Common myeloid progenitor, CD34-positive (primary cell): ENCODE measurements at regions not wholly inside any gene's neighbourhood (a gene's known extent, or its start where the extent isn't known, plus 50 kb on each side); places are given as distances from the start of the nearest gene placed in this dataset.

Experiments
- CTCF ChIA-PET: fragments of 350-600 bp; sonication (Branson Sonifier 250); formaldehyde crosslinking; loops from one replicate; lab custom pipeline; 2021; ENCODE audit warnings: antibody characterized with exemption; lab: Charles Lee
- POLR2A ChIA-PET: fragments of 350-600 bp; sonication (Branson Sonifier 250); formaldehyde crosslinking; loops from one replicate; lab custom pipeline; 2021; ENCODE audit warnings: antibody characterized with exemption; lab: Charles Lee
- DNase-seq, 3 donors: peaks; one replicate each; pipeline versions ENCODE4 v3.0.0 to v3.0.0-alpha.2; 2013
- H3K27ac ChIP-seq, 2 experiments: 1 replicate in 1 of 2; 2 replicates in 1 of 2; pipeline ENCODE4 v1.7.0; 2013; ENCODE audit warnings: inconsistent platforms in 2 of 2, low read length in 2 of 2, mild to moderate bottlenecking in 2 of 2, low read depth in 1 of 2, moderate library complexity in 1 of 2; ENCODE audit not compliant: severe bottlenecking in 2 of 2, insufficient read depth in 1 of 2, poor library complexity in 1 of 2
- H3K27me3 ChIP-seq, 5 experiments: replicated peaks in 2 of 5; 1 replicate in 3 of 5; 2 replicates in 2 of 5; pipeline versions ENCODE4 v1.6.1 to v1.7.0; 2013; ENCODE audit warnings: low read length in 4 of 5, mild to moderate bottlenecking in 2 of 5, moderate library complexity in 2 of 5, inconsistent platforms in 1 of 5; ENCODE audit not compliant: insufficient read depth in 5 of 5, control insufficient read depth in 4 of 5
- H3K36me3 ChIP-seq, 4 experiments: 1 replicate in 2 of 4; 2 replicates in 2 of 4; pipeline versions ENCODE4 v1.6.1 to v1.7.0; 2013; ENCODE audit warnings: low read length in 3 of 4, control low read depth in 1 of 4, mild to moderate bottlenecking in 1 of 4; ENCODE audit not compliant: control insufficient read depth in 4 of 4, insufficient read depth in 4 of 4
- H3K4me1 ChIP-seq, 4 experiments: 1 replicate in 3 of 4; 2 replicates in 1 of 4; pipeline versions ENCODE4 v1.6.1 to v1.7.1; 2013; ENCODE audit warnings: low read length in 3 of 4, mild to moderate bottlenecking in 3 of 4, control low read depth in 1 of 4, inconsistent platforms in 1 of 4, moderate library complexity in 1 of 4; ENCODE audit not compliant: control insufficient read depth in 4 of 4, insufficient read depth in 4 of 4; ENCODE audit errors: control extremely low read depth in 1 of 4
- H3K4me3 ChIP-seq, 7 experiments: 1 replicate in 4 of 7; 2 replicates in 3 of 7; pipeline versions ENCODE4 v1.5.1 to v1.7.0; 2013; ENCODE audit warnings: mild to moderate bottlenecking in 7 of 7, low read length in 6 of 7, moderate library complexity in 6 of 7, inconsistent platforms in 2 of 7, low read depth in 2 of 7, control low read depth in 1 of 7; ENCODE audit not compliant: insufficient read depth in 4 of 7, control insufficient read depth in 1 of 7; ENCODE audit errors: extremely low read depth in 1 of 7
- H3K9me3 ChIP-seq, 5 experiments: 1 replicate in 4 of 5; 2 replicates in 1 of 5; pipeline versions ENCODE4 v1.6.1 to v1.7.1; 2013; ENCODE audit warnings: low read length in 4 of 5, mild to moderate bottlenecking in 2 of 5, inconsistent platforms in 1 of 5, low read depth in 1 of 5, moderate library complexity in 1 of 5; ENCODE audit not compliant: control insufficient read depth in 4 of 5, insufficient read depth in 2 of 5; ENCODE audit errors: control extremely low read depth in 1 of 5
- WGBS: methylation state at CpG from one replicate; pipeline ENCODE4 v1.1.5; 2013; ENCODE audit not compliant: insufficient coverage; 5-methylcytosine and 5-hydroxymethylcytosine counted together

DNA sequence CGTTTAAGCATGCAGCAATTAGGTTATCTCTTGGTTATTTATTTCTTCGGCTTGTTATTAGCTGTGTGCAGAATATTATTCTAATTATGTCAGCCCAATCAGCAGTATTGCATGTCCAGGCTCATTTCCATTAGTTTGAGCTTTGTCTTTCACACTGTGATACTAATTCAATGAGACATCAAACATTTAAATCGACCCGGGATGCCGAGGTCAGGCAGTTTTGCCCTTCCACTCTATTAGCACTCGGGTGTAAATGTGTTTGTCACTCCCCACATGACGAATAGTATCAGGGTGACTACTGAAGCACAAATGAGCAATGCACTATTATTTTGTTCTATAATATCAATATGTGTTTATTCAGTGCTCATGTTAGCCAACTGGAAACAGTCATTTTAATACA is 170.9 kb downstream of the ANXA2 start:
- ChIA-PET CTCF (no interaction called here), POLR2A (no interaction called here)
- Histone ChIP-seq H3K4me1 (peaks cover 0 to 3% (median 0%) of the 10 kb centered on the region in 4 experiments), H3K4me3 (no peak overlapping the region), H3K9me3 (no peaks in the 10 kb centered on the region), H3K27ac (no peak overlapping the region), H3K27me3 (no peaks in the 10 kb centered on the region), H3K36me3 (no peaks in the 10 kb centered on the region)
- DNase-seq: no peak
- 94% methylated on average over 3 of the region's 7 CpGs for WGBS

DNA sequence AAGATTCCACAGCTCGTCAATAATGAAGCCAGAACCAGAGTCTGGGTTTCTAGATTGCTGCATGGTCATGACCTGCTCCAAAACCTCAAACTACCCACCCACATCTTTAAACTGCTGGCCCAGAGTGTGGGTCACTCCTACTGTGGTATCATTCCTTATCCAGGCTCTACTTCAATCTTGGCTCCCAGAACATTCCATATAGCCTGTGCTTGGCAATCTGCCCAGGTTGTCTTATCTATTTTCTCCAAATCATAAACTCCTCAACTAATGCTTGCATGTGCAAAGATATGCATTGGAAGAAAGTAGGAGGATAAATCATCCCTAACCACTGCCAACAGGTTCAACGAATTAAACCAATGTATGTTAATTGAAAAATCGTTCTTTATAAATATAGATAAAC is 169.7 kb downstream of the ANXA2 start:
- no peak overlapping the region for H3K27ac ChIP-seq
- POLR2A ChIA-PET: no interaction called here
- no peak for DNase-seq
- H3K4me1 ChIP-seq: peaks cover 0 to 3% (median 0%) of the 10 kb centered on the region in 4 experiments
- H3K27me3 ChIP-seq: no peaks in the 10 kb centered on the region
- WGBS: 90% methylated on average over 1 of the region's 3 CpGs
- no peaks in the 10 kb centered on the region for H3K9me3 ChIP-seq
- no peak overlapping the region for H3K4me3 ChIP-seq
- H3K36me3 ChIP-seq: no peaks in the 10 kb centered on the region
- CTCF ChIA-PET: no interaction called here

DNA sequence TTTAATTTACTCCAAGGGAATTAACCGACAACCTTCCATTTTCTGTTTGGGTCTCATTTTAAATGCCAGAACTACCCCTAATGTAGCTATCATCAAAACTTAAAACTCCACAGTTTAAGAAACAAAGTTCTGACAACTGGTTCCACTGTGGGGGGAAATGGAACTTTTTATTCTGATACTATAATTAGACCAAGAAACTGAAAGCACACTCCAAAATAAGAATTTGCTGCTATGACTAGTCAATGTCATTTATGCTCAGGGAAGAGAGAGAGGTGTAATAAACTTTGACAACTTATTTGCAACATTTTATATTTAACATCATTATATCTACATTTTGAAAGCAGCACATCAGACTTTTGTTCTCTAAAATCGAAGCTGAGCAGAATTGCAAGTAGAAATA is 169.2 kb downstream of the ANXA2 start:
- CTCF ChIA-PET: no interaction called here

DNA sequence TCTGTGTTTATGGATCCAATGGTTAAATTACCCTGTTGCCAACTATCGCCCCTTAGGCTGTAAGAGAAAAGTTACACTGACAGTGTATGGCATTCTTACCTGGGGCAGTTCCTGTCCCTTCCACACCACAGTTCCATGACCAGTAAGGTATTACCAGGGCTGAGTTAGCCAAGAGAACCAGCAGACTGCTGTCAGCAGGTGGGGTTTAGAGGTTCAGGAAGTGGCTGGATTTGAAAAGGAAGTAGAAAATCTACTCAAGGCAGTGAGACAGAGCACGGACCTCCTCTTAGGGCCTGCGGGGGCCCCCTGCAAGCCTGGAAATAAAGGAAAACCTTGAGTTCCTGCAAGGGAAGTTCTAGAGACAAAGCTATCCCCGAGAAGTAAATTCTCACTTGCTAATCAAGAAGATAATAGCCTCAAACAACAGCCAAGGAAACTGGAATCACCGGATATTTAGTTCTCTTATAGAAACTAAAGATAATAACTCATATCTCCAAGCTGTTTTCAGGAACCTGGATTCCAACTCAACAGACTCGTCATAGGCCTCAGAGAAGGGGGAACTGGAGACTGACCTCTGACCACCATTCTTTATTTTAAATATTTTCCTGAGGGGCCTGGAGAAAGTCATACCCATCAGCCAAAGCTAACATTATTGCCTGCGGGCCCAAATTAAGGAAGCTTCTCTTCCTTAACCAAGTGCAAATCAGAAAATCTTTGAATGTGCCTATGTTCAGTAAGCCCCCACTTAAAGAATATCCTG is 161.7 kb downstream of the ANXA2 start:
- Histone ChIP-seq H3K4me1 (peaks cover 0 to 7% (median 4%) of the 10 kb centered on the region in 4 experiments), H3K27ac (no peak overlapping the region), H3K27me3 (no peaks in the 10 kb centered on the region), H3K9me3 (peaks cover 0 to 2% (median 0%) of the 10 kb centered on the region in 5 experiments), H3K4me3 (no peak overlapping the region), H3K36me3 (no peaks in the 10 kb centered on the region)
- peak in 1 of 3 donors; percentile 4 for DNase-seq
- ChIA-PET CTCF (no interaction called here), POLR2A (no interaction called here)
- 54% methylated on average over 6 of the region's 7 CpGs for WGBS

More for the DNA sequence above, 169.2 kb downstream of the ANXA2 start:
- Histone ChIP-seq H3K4me3 (no peak overlapping the region), H3K27ac (no peak overlapping the region), H3K36me3 (no peaks in the 10 kb centered on the region), H3K9me3 (no peaks in the 10 kb centered on the region), H3K4me1 (peaks cover 0 to 3% (median 0%) of the 10 kb centered on the region in 4 experiments), H3K27me3 (no peaks in the 10 kb centered on the region)
- POLR2A ChIA-PET: no interaction called here
- DNase-seq: no peak
- WGBS: 100% methylated on average over 1 of the region's 2 CpGs

DNA sequence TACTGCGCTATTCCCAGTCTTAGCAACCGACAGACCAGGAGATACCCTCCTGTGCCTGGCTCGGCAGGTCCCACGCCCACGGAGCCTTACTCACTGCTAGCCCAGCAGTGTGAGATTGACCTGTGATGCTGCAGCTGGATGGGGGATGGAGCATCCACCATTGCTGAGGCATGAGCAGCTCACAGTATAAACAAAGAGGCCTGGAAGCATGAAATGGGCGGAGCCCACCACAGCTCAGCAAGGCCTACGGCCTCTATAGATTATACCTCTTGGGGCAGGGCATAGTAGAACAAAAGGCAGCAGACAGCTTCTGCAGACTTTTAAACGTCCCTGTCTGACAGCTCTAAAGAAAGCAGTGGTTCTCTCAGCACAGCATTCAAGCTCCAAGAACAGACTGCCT is 160.3 kb downstream of the ANXA2 start:
- no peak for DNase-seq
- 72% methylated on average over 8 of the region's 8 CpGs for WGBS
- Histone ChIP-seq H3K4me3 (no peak overlapping the region), H3K9me3 (peaks cover 0 to 2% (median 0%) of the 10 kb centered on the region in 5 experiments), H3K36me3 (no peaks in the 10 kb centered on the region), H3K4me1 (peaks cover 0 to 7% (median 4%) of the 10 kb centered on the region in 4 experiments), H3K27ac (no peak overlapping the region), H3K27me3 (no peaks in the 10 kb centered on the region)
- ChIA-PET POLR2A (no interaction called here), CTCF (interaction anchor here (0.7 kb wide), 1 partner anchor 89 kb away, joined by 5 read pairs; no protein-coding TSS in a partner anchor)

DNA sequence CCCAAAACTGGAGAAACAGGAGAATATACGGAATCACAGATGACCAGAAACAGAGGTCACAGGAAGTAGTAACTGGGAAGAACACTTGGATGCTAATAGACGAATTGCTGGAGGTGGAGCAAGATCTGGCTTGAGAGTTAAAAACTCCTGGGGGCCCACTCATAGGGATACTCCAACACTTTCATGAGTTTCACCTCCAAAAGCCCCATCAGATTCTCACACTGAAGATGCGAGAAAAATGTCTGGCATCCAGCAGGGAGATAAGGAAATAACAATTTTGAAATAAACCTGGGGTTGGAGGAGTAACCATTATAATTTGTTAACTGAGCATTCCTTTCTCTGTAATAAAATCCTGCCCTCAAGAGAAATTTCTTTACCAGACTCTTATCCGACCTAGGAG is 154.0 kb downstream of the ANXA2 start:
- Histone ChIP-seq H3K9me3 (peaks cover 0 to 3% (median 0%) of the 10 kb centered on the region in 5 experiments), H3K27ac (no peak overlapping the region), H3K4me1 (no peaks in the 10 kb centered on the region), H3K36me3 (no peaks in the 10 kb centered on the region), H3K27me3 (no peaks in the 10 kb centered on the region), H3K4me3 (no peak overlapping the region)
- DNase-seq: no peak
- ChIA-PET CTCF (no interaction called here), POLR2A (no interaction called here)
- WGBS: 100% methylated on average over 2 of the region's 4 CpGs

DNA sequence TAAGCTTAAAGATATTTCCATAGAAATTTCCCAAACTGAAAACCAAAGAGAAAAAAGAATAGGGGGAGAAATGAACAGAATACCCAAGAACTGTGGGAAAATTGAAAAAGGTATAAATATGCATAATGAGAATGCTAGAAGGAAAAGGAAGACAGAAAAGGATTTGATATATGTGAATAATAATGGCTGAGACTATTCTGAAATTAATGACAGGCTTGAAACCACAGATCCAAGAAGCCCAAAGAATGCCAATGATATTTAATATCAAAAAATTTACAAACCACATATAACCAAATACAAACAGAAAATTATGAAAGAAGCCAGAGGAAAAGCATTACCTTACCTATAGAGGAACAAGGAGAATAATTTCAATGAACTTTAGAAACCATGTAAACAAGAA is 153.0 kb downstream of the ANXA2 start:
- POLR2A ChIA-PET: no interaction called here
- no peaks in the 10 kb centered on the region for H3K27me3 ChIP-seq
- no peaks in the 10 kb centered on the region for H3K36me3 ChIP-seq
- DNase-seq: no peak
- CTCF ChIA-PET: no interaction called here
- H3K4me1 ChIP-seq: no peaks in the 10 kb centered on the region
- no peak overlapping the region for H3K4me3 ChIP-seq
- H3K9me3 ChIP-seq: peaks cover 0 to 3% (median 0%) of the 10 kb centered on the region in 5 experiments
- H3K27ac ChIP-seq: no peak overlapping the region
